Kidney tubule cell (primary cell): ENCODE measurements at regions not wholly inside any gene's neighbourhood (a gene's known extent, or its start where the extent isn't known, plus 50 kb on each side); places are given as distances from the start of the nearest gene placed in this dataset.
A peak's percentile ranks its signal among the peaks of the same experiment; 100 is the strongest.
"Not testable (repeated sequence)": the region's sequence is repeated elsewhere in the genome, so short reads cannot be mapped to it uniquely, and the experiment has no call there.

Source experiments
- DNase-seq: peaks from one replicate; pipeline ENCODE4 v3.0.0-alpha.2; 2018; ENCODE audit warnings: low spot score

DNA sequence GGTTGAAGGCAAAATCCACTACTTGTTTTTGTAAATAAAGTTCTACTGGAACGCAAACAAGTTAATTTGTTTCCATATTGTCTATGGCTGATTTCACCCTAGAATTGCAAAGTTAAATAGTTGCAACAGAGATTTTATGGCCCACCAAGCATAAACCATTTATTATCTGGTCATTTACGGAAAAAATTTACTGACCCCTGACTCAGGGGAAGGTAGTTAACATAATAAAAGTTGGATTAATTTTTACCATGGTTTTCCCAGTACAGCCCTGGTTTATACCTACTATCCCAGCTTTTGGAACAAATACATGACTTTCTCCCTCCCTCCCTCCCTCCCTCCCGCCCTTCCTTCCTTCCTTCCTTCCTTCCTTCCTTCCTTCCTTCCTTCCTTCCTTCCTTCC lies 588.9 kb upstream of the TMEFF2 start:
- DNase-seq = no peak

DNA sequence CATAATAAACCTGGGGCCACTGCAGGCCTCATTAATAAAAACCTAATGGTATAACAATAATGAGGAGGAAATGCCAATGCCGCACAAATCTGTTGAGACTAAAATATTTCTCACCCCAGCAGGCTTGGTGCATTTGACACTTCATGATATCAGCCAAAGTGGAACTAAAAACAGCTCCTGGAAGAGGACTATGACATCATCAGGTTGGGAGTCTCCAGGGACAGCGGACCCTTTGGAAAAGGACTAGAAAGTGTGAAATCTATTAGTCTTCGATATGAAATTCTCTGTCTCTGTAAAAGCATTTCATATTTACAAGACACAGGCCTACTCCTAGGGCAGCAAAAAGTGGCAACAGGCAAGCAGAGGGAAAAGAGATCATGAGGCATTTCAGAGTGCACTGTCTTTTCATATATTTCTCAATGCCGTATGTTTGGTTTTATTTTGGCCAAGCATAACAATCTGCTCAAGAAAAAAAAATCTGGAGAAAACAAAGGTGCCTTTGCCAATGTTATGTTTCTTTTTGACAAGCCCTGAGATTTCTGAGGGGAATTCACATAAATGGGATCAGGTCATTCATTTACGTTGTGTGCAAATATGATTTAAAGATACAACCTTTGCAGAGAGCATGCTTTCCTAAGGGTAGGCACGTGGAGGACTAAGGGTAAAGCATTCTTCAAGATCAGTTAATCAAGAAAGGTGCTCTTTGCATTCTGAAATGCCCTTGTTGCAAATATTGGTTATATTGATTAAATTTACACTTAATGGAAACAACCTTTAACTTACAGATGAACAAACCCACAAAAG lies 580.9 kb upstream of the TMEFF2 start:
- DNase-seq = no peak

DNA sequence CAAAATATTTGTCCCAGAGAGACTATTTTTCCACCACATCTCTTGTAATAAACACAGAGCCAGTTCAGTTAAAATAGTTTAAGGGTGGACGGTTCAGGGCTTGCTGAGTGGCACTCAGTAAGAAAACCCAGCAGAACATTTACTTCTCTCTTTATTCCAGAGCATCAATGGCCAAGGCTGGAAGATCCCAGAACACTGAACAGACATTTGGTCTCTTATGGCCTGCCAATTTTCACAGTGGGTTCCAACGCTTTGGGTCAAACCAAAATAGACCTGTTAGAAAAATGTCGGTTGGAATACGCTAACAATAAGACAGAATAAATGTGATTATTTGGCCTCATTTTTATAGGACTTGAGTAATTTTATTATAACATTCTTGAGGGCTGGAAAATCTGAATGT lies 580.3 kb upstream of the TMEFF2 start:
- no peak for DNase-seq

DNA sequence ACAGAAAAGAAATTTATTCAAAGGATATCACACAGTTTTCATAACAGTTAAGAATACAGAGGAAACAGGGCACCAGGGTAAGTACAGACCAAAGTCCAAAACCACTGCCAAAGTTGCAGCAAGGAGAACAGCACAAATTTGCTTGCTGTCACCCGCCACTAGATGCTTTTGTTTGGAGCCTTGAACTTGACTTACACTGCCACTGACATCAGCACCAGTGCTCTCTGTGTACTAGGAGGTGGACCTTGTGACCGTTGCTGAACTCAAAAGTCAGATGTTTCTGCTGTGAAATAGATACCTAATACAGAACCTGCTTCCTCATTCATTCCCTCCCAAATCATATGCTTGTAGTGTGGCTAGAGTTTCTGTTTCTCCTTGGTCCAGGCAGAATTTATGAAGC lies 578.3 kb upstream of the TMEFF2 start:
- DNase-seq = no peak

DNA sequence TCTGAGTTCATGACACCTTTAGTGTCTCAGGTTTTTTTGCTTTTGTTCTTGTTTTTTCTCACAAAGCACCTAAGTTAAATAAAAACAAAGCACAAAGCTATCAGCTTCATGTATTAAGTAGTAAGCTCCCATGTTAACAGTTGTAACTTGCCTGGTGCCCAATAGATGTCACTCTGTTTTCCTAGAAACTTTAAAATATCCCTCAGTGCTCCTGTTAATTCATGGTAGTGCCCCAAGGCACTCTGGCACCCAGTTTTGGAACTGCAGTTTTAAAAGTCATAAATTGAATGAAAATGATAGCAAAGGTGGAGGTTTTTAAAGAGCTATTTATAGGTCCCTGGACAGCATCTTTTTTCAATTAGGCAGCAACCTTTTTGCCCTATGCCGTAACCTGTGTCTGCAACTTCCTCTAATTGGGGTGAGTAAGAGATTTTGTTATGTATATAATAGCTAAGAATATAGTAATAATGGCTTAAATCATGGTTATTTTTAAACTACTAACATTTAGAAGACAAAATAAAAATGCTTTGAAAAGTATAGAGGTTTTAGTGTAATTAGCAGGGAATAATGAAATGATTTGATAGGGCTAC lies 555.0 kb upstream of the TMEFF2 start:
- peak; percentile 18 for DNase-seq

DNA sequence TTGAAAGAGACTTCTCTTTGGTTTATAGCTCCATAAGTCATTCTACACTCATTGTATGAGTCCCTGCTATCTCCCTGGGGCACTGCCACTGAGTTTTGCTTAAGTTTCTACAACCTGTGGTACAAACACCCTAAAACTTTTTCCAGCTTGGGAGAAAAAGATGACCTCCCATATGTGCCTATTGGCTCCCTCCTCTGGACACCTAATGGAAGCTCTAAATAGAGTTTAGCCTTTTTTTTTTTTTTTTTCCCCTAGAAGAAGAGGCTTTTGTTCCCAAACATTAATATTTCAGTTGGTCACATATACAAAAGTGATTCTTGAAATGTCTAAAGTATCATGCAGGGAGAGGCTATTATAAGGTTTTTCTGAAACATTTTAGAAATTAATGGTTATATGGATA lies 547.2 kb upstream of the TMEFF2 start:
- DNase-seq = no peak

DNA sequence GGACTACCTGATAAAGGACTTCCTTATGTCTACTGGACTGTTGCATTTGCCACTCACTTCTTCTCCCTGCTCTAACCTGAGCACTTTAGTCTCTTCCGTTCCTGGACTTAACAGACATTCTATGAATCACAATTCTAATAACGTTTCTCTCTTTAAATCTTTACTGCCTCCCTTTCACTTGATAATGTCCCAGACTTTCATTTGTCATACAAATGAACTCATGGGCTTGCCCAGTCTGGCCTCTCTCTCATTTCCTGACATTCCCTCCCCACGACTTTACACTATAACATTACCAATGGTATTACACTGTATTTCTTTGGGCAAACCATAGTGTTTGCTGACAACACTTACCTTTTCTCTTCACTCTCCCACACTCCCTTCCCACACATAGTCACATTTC lies 540.7 kb upstream of the TMEFF2 start:
- no peak for DNase-seq

DNA sequence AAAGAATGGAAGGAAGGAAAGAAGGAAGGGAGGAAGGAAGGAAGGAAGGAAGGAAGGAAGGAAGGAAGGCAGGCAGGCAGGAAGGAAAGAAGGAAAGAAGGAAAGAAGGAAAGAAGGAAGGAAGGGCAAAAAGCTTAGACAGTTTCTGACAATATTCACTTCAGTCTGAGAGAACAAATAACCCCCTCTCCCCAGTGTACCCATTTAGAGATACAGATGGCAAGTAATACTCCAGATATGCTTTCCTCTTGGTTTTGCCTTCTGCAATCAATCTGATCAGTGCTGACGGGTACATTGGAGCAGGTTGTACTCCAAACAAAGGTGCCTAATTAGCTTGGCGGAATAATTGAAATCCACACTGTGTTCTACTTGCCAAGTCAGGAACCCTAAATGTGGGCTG lies 534.6 kb upstream of the TMEFF2 start:
- no peak for DNase-seq

DNA sequence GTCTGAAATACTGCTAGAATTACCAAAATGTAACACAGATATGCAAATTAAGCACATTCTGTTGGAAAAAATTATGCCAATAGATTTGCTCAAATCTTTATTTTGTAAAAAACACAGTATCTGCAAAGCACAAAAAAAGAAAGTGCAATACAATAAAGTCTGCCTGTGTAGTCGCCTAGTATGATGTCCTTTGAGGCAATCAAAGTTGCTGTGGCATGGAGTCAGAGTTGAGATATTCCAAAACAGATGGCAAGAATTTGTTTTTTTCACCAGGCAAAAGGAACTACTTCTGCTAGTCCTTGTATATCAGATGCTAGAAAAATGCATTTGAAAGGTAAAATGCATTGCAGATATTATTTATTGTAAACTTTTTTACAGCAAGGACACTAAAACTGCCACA lies 531.3 kb upstream of the TMEFF2 start:
- no peak for DNase-seq

DNA sequence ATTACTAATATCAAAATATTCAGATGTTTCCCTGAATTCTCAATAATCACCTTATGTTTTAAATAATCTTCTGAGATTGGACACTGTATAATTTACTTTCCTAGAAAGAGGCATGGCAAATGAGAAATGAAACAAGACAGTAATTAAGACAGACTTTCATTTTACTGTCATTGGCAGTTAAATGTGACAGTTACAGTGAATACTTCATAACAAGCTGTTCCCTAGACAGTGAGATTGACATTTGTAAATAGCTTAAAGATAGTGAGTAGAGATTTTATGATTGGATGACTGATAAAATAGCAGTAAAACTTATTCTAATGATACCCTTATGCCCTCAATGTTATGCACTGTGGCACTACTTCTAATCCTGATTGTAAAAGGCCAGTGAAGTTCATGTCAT lies 524.9 kb upstream of the TMEFF2 start:
- no peak for DNase-seq

DNA sequence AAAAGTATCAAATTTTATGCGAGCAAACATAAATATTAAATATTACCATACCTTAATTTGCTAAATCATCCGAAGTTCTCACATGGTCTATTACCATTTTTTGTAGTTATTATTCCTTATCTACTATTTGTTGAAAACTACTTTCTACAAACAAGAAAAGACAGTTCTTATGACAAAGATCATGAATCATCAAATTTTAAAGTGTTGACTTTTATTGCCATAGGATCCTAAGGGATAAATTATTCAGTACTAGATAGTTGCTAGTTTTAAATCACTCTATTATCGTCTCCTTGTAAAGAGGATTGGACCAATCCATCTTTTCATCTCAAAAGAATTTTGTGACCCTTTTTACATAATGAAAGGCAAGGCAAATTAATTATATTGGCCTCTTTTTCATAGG lies 523.6 kb upstream of the TMEFF2 start:
- no peak for DNase-seq

DNA sequence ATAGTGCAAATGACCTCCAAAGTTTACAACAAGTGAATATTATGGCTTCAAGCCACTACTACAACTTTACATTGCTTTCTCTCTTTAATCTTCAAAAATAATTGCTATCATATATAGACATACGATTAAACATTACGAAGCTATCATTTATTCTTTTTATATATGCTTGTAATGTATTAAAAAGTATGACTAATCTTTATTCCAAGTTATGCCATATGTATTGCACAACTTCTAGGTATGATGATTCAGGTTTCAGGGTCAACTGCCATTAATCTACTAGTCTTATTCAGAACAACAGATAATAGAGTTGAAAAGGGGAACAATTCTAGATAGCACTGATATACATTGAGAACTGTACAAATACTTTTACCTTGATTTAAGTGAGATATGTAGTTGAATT lies 506.2 kb upstream of the TMEFF2 start:
- no peak for DNase-seq

DNA sequence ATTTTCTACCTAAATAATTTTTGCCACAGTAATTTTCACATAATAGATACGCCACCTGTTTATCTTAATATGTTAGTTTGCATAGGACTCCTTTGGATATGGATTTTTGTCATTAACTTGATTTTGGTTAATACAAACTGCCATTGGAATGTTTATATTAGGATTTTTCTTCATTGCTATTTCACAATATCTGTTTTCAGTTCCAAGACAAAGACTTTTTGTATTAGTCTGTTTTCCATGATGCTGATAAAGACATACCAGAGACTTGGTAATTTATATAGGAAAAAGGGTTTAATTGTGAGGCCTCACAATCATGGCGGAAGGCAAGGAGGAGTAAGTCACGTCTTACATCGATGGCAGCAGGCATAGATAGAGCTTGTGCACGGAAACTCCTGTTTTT lies 503.1 kb upstream of the TMEFF2 start:
- no peak for DNase-seq

DNA sequence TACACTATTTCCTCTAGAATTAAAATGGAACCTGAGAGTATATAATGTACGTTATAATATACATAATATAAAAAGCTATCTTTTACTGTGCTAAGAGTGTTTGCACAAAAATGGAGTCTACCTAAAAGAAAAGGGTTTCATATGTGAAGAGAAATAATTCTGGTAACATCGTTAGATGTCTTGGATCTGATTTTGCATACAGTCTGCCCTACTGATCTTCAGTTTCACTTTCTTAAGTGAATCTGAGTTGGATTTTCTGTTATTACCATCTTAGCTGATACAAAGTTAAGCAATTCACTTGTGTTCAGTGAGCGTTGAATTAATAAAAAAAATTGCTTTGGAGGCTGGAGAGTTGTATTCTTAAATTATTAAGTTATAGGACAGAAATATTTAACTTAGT lies 502.1 kb upstream of the TMEFF2 start:
- no peak for DNase-seq

DNA sequence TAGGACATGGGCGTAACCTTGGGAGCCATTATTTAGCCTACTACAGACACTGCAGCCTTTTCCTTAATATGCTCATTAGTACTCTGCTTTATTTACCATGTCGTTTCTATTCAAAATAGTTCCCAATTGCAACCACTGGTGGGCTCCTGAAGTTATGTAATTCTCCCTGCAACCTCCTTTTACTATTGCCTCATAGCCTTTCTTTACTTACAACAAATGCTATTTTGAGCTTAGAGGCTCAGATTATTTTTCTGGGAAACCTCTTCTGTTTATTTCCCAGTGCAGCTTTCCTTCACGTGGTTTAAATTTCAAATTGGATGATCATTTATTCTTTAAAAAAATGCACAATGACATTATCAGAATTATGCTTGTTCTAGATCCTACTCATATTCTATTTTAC lies 492.3 kb upstream of the TMEFF2 start:
- no peak for DNase-seq

DNA sequence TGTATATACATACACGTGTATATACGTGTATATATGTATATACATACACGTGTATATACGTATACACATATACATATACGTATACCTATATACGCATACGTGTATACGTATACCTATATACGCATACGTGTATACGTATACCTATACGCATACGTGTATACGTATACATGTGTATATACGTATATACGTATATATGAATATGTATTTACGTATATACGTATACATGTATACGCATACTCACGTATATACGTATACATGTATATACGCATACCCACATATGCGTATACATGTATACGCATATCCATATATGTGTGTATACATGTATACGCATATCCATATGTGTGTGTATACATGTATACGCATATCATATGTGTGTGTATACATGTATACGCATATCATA lies 487.8 kb upstream of the TMEFF2 start:
- not testable (repeated sequence) for DNase-seq

DNA sequence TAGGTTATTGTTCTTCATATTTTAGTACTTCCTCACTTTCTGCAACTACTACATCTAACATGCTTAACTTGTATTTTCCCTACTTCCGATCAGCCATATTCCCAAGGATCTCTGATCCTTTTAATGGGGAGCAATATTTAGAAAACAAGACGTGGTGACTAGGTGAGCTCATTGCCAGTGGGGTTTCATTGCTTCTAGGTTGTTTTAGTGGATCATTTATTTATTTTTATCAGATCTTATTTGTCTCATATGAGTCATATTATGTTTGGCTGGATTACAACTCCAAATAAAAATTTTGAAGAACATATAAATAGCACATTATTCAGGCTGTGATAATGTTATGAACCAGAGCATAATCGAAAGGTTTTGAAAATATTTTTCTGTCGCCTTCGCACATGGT lies 480.9 kb upstream of the TMEFF2 start:
- no peak for DNase-seq

DNA sequence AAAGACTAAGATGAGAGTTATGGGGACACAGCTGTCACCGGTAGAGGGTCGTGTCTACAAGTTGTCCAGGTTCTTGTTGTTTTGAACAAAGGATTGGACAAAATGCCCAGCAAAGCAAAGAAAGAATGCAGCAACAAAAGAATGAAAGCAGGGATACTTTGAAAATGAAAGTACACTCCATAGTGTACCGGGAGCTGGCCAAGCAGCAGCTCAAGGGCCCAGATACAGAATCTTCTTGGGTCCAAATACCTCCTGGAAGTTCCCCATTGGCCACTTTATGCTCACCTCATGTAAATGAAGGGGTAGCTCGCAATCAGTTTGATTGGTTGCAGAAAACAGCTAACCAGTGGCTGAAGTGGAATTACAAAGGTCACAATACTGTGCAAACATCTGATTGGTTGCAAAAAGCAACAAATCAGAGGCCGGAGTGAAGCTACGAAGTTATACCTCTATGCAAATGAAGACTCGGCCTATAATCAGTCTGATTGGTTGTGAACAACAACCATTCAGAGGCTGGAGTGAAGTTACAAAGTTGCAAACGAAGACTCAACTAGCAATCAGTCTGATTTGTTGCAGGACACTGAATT lies 474.9 kb upstream of the TMEFF2 start:
- no peak for DNase-seq

DNA sequence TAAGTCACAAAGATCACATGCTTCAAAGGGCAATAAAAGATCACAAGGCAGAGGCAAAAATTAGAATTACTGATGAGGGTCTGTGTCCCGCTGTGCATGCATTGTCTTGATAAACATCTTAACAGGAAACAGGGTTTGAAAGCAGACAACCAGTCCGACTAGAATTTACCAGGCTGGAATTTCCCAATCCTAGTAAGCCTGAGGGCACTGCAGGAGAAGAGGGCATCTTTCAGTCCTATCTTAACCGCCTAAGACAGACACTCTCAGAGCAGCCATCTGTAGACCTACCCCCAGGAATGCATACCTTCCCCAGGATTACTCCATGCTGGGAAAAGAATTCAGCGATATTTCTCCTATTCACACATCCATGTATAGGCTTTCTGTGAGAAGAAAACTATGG lies 465.8 kb upstream of the TMEFF2 start:
- not testable (repeated sequence) for DNase-seq

DNA sequence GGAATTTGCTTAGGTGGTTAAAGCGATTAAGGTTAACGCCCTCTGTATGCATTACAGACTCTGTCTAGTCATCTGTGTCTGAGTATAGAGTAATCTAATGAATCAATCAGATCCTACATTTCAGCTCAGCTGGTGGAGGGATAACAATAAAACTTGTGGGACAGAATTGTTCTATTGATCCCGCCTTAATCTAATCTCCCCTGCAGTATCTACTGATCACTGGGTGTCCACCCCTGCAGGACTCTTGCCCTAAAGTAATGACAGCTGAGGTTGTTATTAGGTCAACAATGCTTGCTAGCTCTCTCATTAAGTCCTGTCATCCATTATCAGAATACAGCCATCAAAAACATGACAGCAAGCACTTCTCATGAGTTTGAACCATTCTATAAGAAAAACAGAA lies 462.6 kb upstream of the TMEFF2 start:
- no peak for DNase-seq

DNA sequence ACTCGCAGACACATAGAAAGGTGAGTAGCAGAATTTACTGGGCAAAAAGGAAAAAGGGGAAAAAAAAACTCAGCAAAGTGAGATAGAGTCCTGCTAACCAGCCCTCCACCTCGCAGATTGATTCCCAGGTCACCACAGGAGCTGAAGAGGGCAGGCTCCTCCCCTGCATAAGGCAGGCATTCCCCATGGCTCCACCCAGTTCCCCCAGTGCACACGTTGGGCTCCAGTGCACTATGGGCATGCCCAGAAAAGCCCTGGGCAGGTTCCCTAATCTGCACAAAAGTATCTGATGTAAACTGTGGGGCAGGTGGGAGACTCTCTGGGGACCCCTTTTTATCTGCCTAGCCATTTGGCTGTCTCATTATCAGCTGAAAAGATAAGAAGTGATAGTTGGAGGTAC lies 461.2 kb upstream of the TMEFF2 start:
- no peak for DNase-seq

DNA sequence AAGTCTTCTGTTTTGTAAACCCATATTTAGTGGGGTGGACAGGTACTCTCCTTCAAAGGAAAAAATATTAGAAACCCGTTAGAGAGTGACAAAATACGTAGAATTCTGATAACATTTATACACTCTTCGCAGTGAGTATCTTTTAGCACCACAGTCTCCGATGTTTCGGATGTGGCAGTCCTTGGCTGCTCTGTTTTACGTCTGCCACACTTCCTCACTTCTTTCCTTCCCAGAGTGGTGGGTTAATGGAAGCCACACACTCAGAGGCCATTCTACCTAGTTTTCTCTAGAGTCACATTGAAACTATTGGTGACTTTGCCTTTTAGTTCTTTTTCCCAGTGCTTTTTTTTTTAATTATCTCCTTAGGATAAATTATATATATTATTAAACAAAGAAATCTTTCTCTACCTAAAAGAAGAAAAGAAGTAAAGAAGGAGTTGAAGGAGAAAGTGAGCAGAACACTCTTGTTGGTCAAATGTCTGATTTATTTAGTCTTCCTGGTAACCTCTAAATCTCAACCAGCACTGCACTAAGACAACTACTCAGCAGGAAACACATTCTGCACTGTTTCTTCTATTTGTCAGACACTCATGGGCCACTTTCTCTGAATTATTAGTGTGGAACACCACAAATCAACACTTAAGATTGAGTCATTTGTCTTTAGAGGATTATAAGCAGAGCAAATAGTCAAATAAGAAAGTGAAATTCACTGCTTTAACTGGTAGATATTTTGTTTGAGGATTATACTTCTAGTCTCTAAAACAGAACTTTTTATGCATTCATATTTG lies 451.3 kb upstream of the TMEFF2 start:
- DNase-seq = peak; percentile 33

DNA sequence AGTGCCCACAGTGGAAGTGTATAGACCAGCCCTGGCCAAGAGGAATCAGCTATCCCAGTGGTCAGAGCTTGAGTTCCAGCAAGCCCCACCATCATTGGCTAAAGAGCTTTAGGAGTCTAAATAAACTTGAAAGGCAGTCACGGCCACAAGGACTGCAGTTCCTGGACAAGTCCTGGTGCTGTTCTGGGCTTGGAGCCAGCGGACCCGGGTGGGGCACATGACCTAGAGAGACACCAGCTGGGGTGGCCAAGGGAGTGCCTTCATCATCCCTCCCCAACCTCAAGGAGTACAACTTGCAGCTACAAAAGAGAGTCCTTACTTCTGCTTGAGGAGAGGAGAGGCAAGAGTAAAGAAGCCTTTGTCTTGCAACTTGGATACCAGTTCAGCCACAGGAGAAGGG lies 439.8 kb upstream of the TMEFF2 start:
- DNase-seq = no peak
